AG04449 (cell line): ENCODE measurements at regions not wholly inside any gene's neighbourhood (a gene's known extent, or its start where the extent isn't known, plus 50 kb on each side); places are given as distances from the start of the nearest gene placed in this dataset.

ENCODE experiments used
- CTCF ChIA-PET: fragments of 350-600 bp; formaldehyde crosslinking; extraction: SDS; loops from one replicate; lab custom pipeline; 2021; ENCODE audit warnings: antibody characterized with exemption; lab: Yijun Ruan, JAX
- POLR2A ChIA-PET: fragments of 400-600, 350-600 bp; formaldehyde crosslinking; extraction: SDS; loops from one replicate; lab custom pipeline; 2020; ENCODE audit warnings: antibody characterized with exemption, inconsistent platforms; lab: Yijun Ruan, JAX
- DNase-seq: peaks from one replicate; pipeline ENCODE4 v3.0.0-alpha.2; 2010; ENCODE audit warnings: low read depth, low spot score
- H3K4me3 ChIP-seq: 2 replicates; pipeline ENCODE4 v1.5.1; 2011; ENCODE audit warnings: low read depth, mild to moderate bottlenecking, control low read depth, low read length
- CTCF ChIP-seq: IDR thresholded peaks from one replicate; pipeline ENCODE4 v1.5.1; 2011; ENCODE audit warnings: mild to moderate bottlenecking, moderate library complexity, low read length, control low read depth, inconsistent platforms; ENCODE audit not compliant: insufficient read depth; ENCODE audit errors: missing control alignments

- ChIA-PET POLR2A (no interaction called here), CTCF (no interaction called here)
- no peak for DNase-seq
- no peak overlapping the region for H3K4me3 ChIP-seq
- TF ChIP-seq CTCF, result no peak
These were observed 539.3 kb downstream of the SQOR start for GRCh38 chr15:46174122-46174521.

GRCh38 chr15:46177219-46177618 is 542.4 kb downstream of the SQOR start:
- no peak for TF ChIP-seq CTCF
- ChIA-PET CTCF (no interaction called here), POLR2A (no interaction called here)
- H3K4me3 ChIP-seq, result no peak overlapping the region
- no peak for DNase-seq

GRCh38 chr15:46178138-46178537 is 543.3 kb downstream of the SQOR start:
- POLR2A ChIA-PET, result no interaction called here
- CTCF ChIA-PET, result no interaction called here
- DNase-seq, result no peak
- no peak for TF ChIP-seq CTCF
- no peak overlapping the region for H3K4me3 ChIP-seq

GRCh38 chr15:46207341-46207740 is 572.5 kb downstream of the SQOR start:
- H3K4me3 ChIP-seq, result no peak overlapping the region
- TF ChIP-seq CTCF, result no peak
- POLR2A ChIA-PET, result no interaction called here
- no peak for DNase-seq
- CTCF ChIA-PET, result no interaction called here

- no peak overlapping the region for H3K4me3 ChIP-seq
- TF ChIP-seq CTCF, result no peak
- ChIA-PET CTCF (no interaction called here), POLR2A (no interaction called here)
- DNase-seq, result no peak
These were observed 578.7 kb downstream of the SQOR start for GRCh38 chr15:46213551-46213950.

- TF ChIP-seq CTCF, result no peak
- DNase-seq, result no peak
- POLR2A ChIA-PET, result no interaction called here
These were observed 588.0 kb downstream of the SQOR start for GRCh38 chr15:46222826-46223225.

More at GRCh38 chr15:46222826-46223225, 588.0 kb downstream of the SQOR start:
- no peak overlapping the region for H3K4me3 ChIP-seq
- CTCF ChIA-PET, result no interaction called here
